ENCODE measurements at regions not wholly inside any gene's neighbourhood (a gene's known extent, or its start where the extent isn't known, plus 50 kb on each side); places are given as distances from the start of the nearest gene placed in this dataset.

DNA sequence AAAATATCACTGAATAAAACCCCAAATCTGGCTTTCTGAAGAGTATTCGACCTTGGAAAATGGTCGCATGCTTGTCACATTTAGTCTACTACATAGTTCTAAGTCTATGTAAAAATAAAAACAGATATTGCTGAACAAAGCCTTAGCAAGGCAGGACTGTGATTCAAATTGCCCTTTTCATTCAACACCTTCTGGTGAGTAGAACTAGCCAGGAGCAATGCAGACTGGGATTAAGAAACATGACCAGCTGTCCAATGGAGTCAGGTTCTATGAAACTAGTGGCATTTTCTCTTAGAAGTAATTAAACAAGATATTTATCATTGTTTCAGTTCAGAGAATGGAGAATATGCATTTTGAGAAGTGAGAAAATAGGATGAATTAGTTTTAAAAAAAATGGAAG lies 1260.5 kb upstream of the ACVR2A start:
- POLR2A ChIA-PET: no interaction called here
- no peak overlapping the region for H3K27ac Mint-ChIP-seq
- no peaks in the 10 kb centered on the region for H3K27me3 Mint-ChIP-seq
- no peaks in the 10 kb centered on the region for H3K36me3 Mint-ChIP-seq (ENCODE audit: low read depth)
- H3K9me3 Mint-ChIP-seq: no peaks in the 10 kb centered on the region
- ATAC-seq (ENCODE audit: low read depth) (no peak), DNase-seq (no peak)
- intact Hi-C loops (cut with micrococcal nuclease): no loop called here
- no peak overlapping the region for H3K4me3 Mint-ChIP-seq
- CTCF ChIA-PET: no interaction called here
- no peak for TF ChIP-seq CTCF (IDR thresholded peaks at IDR 0.05)
- no peaks in the 10 kb centered on the region for H3K4me1 Mint-ChIP-seq

- CTCF ChIA-PET: no interaction called here
- no peaks in the 10 kb centered on the region for H3K4me1 Mint-ChIP-seq
- TF ChIP-seq CTCF (IDR thresholded peaks at IDR 0.05): no peak
- H3K4me3 Mint-ChIP-seq: no peak overlapping the region
- intact Hi-C loops (cut with micrococcal nuclease): no loop called here
- ATAC-seq (ENCODE audit: low read depth): no peak
- H3K27ac Mint-ChIP-seq: no peak overlapping the region
- DNase-seq: no peak
- no peaks in the 10 kb centered on the region for H3K36me3 Mint-ChIP-seq (ENCODE audit: low read depth)
- H3K27me3 Mint-ChIP-seq: no peaks in the 10 kb centered on the region
- H3K9me3 Mint-ChIP-seq: no peaks in the 10 kb centered on the region
- POLR2A ChIA-PET: no interaction called here
Observed at GRCh38 chr2:146579147-146579930, 1265.5 kb upstream of the ACVR2A start.

DNA sequence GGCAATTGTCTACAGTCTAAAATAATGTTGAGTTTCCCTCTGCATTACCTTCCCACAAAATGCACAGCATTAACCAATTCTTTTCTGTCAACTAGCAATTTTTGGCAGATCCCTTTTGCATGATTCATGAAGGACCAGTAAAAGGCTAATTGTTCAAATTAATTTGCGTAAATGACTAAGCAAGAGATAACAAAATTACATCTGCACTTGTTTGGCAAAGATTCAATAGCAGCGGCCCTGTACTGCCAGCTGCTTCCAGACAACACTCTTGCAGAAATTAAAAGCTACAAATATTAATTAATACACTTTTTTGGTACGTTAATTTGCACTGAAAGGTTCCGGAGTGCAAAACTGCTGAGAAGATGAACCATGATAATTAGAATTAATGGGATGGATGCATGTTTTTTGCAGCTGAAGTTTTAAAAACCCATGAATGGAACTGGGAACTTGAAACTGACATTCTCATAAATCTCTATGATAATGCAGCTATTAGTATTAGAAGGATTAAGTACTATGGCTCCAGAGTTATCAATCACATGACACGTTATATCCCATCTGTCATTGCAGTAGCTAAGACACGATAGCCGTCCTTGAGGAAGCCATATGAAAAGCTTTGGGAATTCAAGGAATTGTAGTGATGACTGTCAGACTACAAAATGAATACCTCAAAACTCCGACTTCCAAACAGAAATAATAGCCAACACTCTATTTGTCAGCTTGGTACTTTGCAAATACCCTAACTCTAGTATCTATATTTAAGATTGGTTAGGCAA lies 1268.3 kb upstream of the ACVR2A start:
- Mint-ChIP-seq H3K9me3 (no peaks in the 10 kb centered on the region), H3K4me1 (no peaks in the 10 kb centered on the region), H3K36me3 (ENCODE audit: low read depth) (no peaks in the 10 kb centered on the region), H3K27me3 (no peaks in the 10 kb centered on the region), H3K27ac (no peak overlapping the region), H3K4me3 (no peak overlapping the region)
- intact Hi-C loops (cut with micrococcal nuclease): no loop called here
- ATAC-seq (ENCODE audit: low read depth) (no peak), DNase-seq (no peak)
- TF ChIP-seq CTCF (IDR thresholded peaks at IDR 0.05): no peak
- ChIA-PET POLR2A (no interaction called here), CTCF (no interaction called here)

DNA sequence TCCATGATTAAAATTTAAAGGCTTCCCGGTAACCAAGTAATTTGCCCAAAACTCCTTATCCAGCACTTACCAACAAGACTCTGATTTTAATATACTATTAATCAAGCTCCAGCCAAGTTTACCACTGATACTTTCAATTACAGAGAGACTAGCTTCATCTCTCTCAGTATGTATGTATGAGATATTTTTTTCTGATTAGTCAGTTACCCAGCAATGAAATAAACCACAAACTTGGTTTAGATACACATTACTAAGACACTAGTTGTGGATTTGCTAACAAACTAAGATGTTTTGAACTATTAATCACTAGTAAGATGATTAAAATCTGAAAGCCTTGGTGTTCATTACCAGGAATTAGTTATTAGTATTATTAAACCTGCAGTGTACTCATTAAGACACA lies 1272.2 kb upstream of the ACVR2A start:
- H3K9me3 Mint-ChIP-seq: no peaks in the 10 kb centered on the region
- H3K36me3 Mint-ChIP-seq (ENCODE audit: low read depth): no peaks in the 10 kb centered on the region
- ATAC-seq (ENCODE audit: low read depth) (no peak), DNase-seq (no peak)
- intact Hi-C loops (cut with micrococcal nuclease): no loop called here
- H3K27ac Mint-ChIP-seq: no peak overlapping the region
- H3K27me3 Mint-ChIP-seq: no peaks in the 10 kb centered on the region
- no peak for TF ChIP-seq CTCF (IDR thresholded peaks at IDR 0.05)
- H3K4me3 Mint-ChIP-seq: no peak overlapping the region
- H3K4me1 Mint-ChIP-seq: no peaks in the 10 kb centered on the region
- CTCF ChIA-PET: no interaction called here
- POLR2A ChIA-PET: no interaction called here

DNA sequence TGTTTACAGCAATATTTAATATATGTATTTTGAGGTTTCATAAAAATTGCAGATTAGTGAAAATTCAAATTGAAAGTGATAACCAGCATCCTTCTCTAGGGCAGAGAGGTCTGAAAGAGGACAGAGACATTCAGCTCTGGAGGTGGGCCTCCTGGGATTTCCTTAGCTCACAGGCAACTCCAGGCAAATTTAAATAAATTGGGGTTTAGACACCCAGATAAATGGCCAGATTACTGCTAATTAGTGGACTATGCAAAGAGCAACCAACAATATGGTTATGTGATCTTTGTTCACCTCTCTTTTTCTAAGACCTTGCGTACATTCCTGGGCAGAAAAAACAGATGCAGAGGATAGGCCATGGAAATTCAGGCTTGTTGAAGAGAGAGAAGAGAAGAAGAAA lies 1282.8 kb upstream of the ACVR2A start:
- TF ChIP-seq CTCF (IDR thresholded peaks at IDR 0.05): no peak
- ChIA-PET CTCF (no interaction called here), POLR2A (no interaction called here)
- intact Hi-C loops (cut with micrococcal nuclease): no loop called here
- Mint-ChIP-seq H3K9me3 (no peaks in the 10 kb centered on the region), H3K27me3 (no peaks in the 10 kb centered on the region), H3K27ac (no peak overlapping the region), H3K4me1 (no peaks in the 10 kb centered on the region), H3K36me3 (ENCODE audit: low read depth) (no peaks in the 10 kb centered on the region), H3K4me3 (no peak overlapping the region)
- ATAC-seq (ENCODE audit: low read depth) (no peak), DNase-seq (no peak)
